Liver (tissue), 8 donors: ENCODE measurements at regions not wholly inside any gene's neighbourhood (a gene's known extent, or its start where the extent isn't known, plus 50 kb on each side); places are given as distances from the start of the nearest gene placed in this dataset.

Source experiments
- DNase-seq: peaks from one replicate; pipeline ENCODE4 v3.0.0-alpha.2; 2017; ENCODE audit warnings: low spot score
- H3K27ac ChIP-seq, 2 donors: one replicate each; pipeline ENCODE4 v1.7.0; 2013; ENCODE audit warnings: inconsistent platforms in 2 of 2, low read length in 2 of 2, control low read depth in 1 of 2, low read depth in 1 of 2, mild to moderate bottlenecking in 1 of 2
- H3K27me3 ChIP-seq, 4 donors: one replicate each; pipeline versions ENCODE4 v1.6.1 to v1.7.0; 2013; ENCODE audit warnings: low read length in 3 of 4, inconsistent platforms in 1 of 4, mild to moderate bottlenecking in 1 of 4, moderate library complexity in 1 of 4; ENCODE audit not compliant: control insufficient read depth in 4 of 4, insufficient read depth in 4 of 4
- H3K36me3 ChIP-seq, 4 donors: one replicate each; pipeline versions ENCODE4 v1.6.1 to v1.7.0; 2013; ENCODE audit warnings: low read length in 3 of 4, mild to moderate bottlenecking in 3 of 4, low read depth in 1 of 4, moderate library complexity in 1 of 4; ENCODE audit not compliant: control insufficient read depth in 4 of 4, insufficient read depth in 3 of 4
- H3K4me1 ChIP-seq, 4 donors: one replicate each; pipeline versions ENCODE4 v1.6.1 to v1.7.0; 2013; ENCODE audit warnings: low read length in 3 of 4, mild to moderate bottlenecking in 3 of 4, moderate library complexity in 1 of 4; ENCODE audit not compliant: control insufficient read depth in 4 of 4, insufficient read depth in 4 of 4
- H3K4me3 ChIP-seq, 3 donors: one replicate each; pipeline versions ENCODE4 v1.6.1 to v1.7.0; 2013; ENCODE audit warnings: low read length in 3 of 3, control low read depth in 1 of 3, low read depth in 1 of 3, mild to moderate bottlenecking in 1 of 3
- H3K9ac ChIP-seq, 2 donors: one replicate each; pipeline ENCODE4 v1.7.0; 2013; ENCODE audit warnings: low read length in 2 of 2, mild to moderate bottlenecking in 2 of 2, moderate library complexity in 2 of 2, control low read depth in 1 of 2, low read depth in 1 of 2
- H3K9me3 ChIP-seq, 4 donors: one replicate each; pipeline versions ENCODE4 v1.6.1 to v1.7.0; 2013; ENCODE audit warnings: low read length in 3 of 4; ENCODE audit not compliant: control insufficient read depth in 4 of 4
- ATF3 ChIP-seq: IDR thresholded peaks from 2 replicates; pipeline ENCODE4 v1.6.1; 2016; ENCODE audit warnings: antibody characterized with exemption
- CTCF ChIP-seq: fragments of 150-350 bp; IDR thresholded peaks from 2 replicates; pipeline ENCODE4 v1.5.1; 2017; ENCODE audit warnings: improper control_type of control experiment, low read depth, low read length; ENCODE audit not compliant: missing input control
- EGR1 ChIP-seq, 2 donors: IDR thresholded peaks; 2 replicates each; pipeline ENCODE4 v1.6.1; 2016 to 2018; ENCODE audit warnings: antibody characterized with exemption in 2 of 2, low read depth in 2 of 2
- FOXA2 ChIP-seq: IDR thresholded peaks from 2 replicates; pipeline ENCODE4 v1.6.1; 2016; ENCODE audit warnings: antibody characterized with exemption
- GABPA ChIP-seq, 2 donors: IDR thresholded peaks in 1 of 2; conservative IDR thresholded peaks in 1 of 2; 2 replicates each; pipeline ENCODE4 v1.6.1; 2016; ENCODE audit warnings: antibody characterized with exemption in 2 of 2, mild to moderate bottlenecking in 1 of 2, moderate library complexity in 1 of 2
- HNF4A ChIP-seq, 2 donors: conservative IDR thresholded peaks; 2 replicates each; pipeline ENCODE4 v1.6.1; 2016; ENCODE audit warnings: antibody characterized with exemption in 2 of 2, mild to moderate bottlenecking in 2 of 2
- JUND ChIP-seq, 2 donors: IDR thresholded peaks; 2 replicates each; pipeline ENCODE4 v1.6.1; 2016; ENCODE audit warnings: antibody characterized with exemption in 2 of 2
- MAX ChIP-seq: IDR thresholded peaks from 2 replicates; pipeline ENCODE4 v1.6.1; 2016; ENCODE audit warnings: antibody characterized with exemption
- NR2F2 ChIP-seq: IDR thresholded peaks from 2 replicates; pipeline ENCODE4 v1.6.1; 2016; ENCODE audit warnings: antibody characterized with exemption
- RAD21 ChIP-seq, 2 donors: IDR thresholded peaks; 2 replicates each; pipeline ENCODE4 v1.6.1; 2016; ENCODE audit warnings: antibody characterized with exemption in 2 of 2, mild to moderate bottlenecking in 2 of 2
- REST ChIP-seq: IDR thresholded peaks from 2 replicates; pipeline ENCODE4 v1.6.1; 2016; ENCODE audit warnings: antibody characterized with exemption, mild to moderate bottlenecking
- RXRA ChIP-seq, 2 donors: IDR thresholded peaks; 2 replicates each; pipeline ENCODE4 v1.6.1; 2017 to 2018; ENCODE audit warnings: antibody characterized with exemption in 2 of 2, mild to moderate bottlenecking in 1 of 2
- SP1 ChIP-seq: IDR thresholded peaks from 2 replicates; pipeline ENCODE4 v1.6.1; 2018; ENCODE audit warnings: antibody characterized with exemption, mild to moderate bottlenecking
- TAF1 ChIP-seq: conservative IDR thresholded peaks from 2 replicates; pipeline ENCODE4 v1.6.1; 2016; ENCODE audit warnings: antibody characterized with exemption, mild to moderate bottlenecking
- YY1 ChIP-seq: IDR thresholded peaks from 2 replicates; pipeline ENCODE4 v1.6.1; 2016; ENCODE audit warnings: antibody characterized with exemption, mild to moderate bottlenecking
- WGBS: extraction: QIAGEN DNeasy Blood & Tissue Kit; methylation state at CpG from one replicate; pipeline ENCODE4 v1.1.7; 2013; 5-methylcytosine and 5-hydroxymethylcytosine counted together
- donor health status: healthy.
- donor health status: healthy.
- donor health status: healthy.
- donor health status: healthy.
- donor health status: healthy.

- Histone ChIP-seq H3K4me3 (no peak overlapping the region), H3K27ac (no peak overlapping the region), H3K9ac (no peak overlapping the region), H3K36me3 (no peaks in the 10 kb centered on the region), H3K27me3 (peaks cover 0 to 4% (median 0%) of the 10 kb centered on the region in 4 donors), H3K9me3 (no peaks in the 10 kb centered on the region), H3K4me1 (no peaks in the 10 kb centered on the region)
- WGBS = 63% methylated on average over 1 of the region's 1 CpG
- TF ChIP-seq TAF1 = no peak
- no peak for DNase-seq
These were observed 276.6 kb upstream of the FERD3L start for GRCh38 chr7:19421861-19422260.

DNA sequence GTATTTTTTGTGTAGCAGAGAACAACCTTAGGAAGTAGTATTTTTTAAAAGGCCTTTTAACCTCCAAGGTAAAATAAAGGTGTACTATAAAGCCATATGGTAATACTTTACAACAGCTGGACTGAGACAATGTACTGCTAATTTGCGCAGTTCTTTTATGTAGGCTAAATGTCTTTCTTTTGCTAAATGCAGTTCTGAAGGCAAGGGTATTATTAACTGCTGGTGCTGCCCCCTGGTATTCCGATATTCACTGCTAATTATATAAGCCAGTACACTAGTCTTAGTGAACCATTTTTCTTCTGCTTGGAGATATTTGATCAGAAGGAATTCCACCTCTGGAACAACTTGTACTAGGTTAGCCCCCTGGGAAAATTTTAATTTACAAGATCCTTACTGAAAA is 272.0 kb upstream of the FERD3L start:
- TF ChIP-seq SP1 = no peak
- TF ChIP-seq RXRA (IDR thresholded peaks at IDR 0.05) = no peak
- Histone ChIP-seq H3K9me3 (no peaks in the 10 kb centered on the region), H3K27ac (no peak overlapping the region), H3K9ac (no peak overlapping the region), H3K4me1 (no peaks in the 10 kb centered on the region), H3K27me3 (no peaks in the 10 kb centered on the region), H3K36me3 (no peaks in the 10 kb centered on the region), H3K4me3 (no peak overlapping the region)
- 85% methylated on average over 2 of the region's 2 CpGs for WGBS
- DNase-seq = no peak

DNA sequence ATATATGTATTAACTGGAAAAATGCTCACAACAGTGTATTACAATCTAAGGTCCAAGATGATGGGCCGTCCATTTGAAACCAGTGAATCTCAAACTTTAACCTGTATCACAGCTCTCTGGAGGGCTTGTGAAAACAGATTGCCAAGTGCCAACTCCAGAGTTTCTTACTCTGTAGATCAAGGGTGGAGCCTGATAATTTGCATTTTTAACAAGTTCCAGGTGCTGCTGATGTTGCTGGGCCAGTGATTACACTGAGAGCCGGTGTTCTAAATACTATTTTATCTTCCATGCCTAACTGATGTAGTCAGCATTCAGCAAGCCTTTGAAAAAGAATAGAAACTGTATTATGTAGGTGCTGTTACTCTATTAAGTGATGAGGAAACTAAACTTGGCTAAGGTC is 269.9 kb upstream of the FERD3L start:
- no peaks in the 10 kb centered on the region for H3K36me3 ChIP-seq
- H3K4me3 ChIP-seq = no peak overlapping the region
- no peaks in the 10 kb centered on the region for H3K27me3 ChIP-seq
- H3K4me1 ChIP-seq = no peaks in the 10 kb centered on the region
- no peaks in the 10 kb centered on the region for H3K9me3 ChIP-seq
- H3K9ac ChIP-seq = no peak overlapping the region
- no peak for DNase-seq
- WGBS = 80% methylated on average over 2 of the region's 2 CpGs
- H3K27ac ChIP-seq = no peak overlapping the region
- TF ChIP-seq JUND (IDR thresholded peaks at IDR 0.05) (no peak), MAX (no peak), YY1 (no peak), ATF3 (no peak), CTCF (no peak), GABPA (IDR thresholded peaks at IDR 0.05 in 1 of 2, conservative IDR thresholded peaks at IDR 0.05 in 1 of 2) (no peak), FOXA2 (no peak), EGR1 (IDR thresholded peaks at IDR 0.05; ENCODE audit: low read depth in 2 of 2) (no peak), RAD21 (IDR thresholded peaks at IDR 0.05) (no peak), REST (no peak), TAF1 (no peak), RXRA (IDR thresholded peaks at IDR 0.05) (no peak), HNF4A (conservative IDR thresholded peaks at IDR 0.05) (no peak), SP1 (no peak), NR2F2 (no peak)
